Esophagus squamous epithelium (tissue), 4 donors: ENCODE measurements at regions not wholly inside any gene's neighbourhood (a gene's known extent, or its start where the extent isn't known, plus 50 kb on each side); places are given as distances from the start of the nearest gene placed in this dataset.

Source experiments
- CTCF ChIP-seq, 6 experiments: fragments of 450-650 bp in 4 of 6; fragments of 200-600 bp in 2 of 6; sonication (generic) in 2 of 6; IDR thresholded peaks; one replicate each; pipeline ENCODE4 v1.5.1; 2016 to 2019; ENCODE audit warnings: antibody characterized with exemption in 6 of 6, mild to moderate bottlenecking in 4 of 6, moderate library complexity in 4 of 6
- POLR2A ChIP-seq, 4 donors: fragments of 450-650 bp; IDR thresholded peaks; one replicate each; pipeline ENCODE4 v1.6.1; 2017; ENCODE audit warnings: antibody characterized with exemption in 4 of 4, mild to moderate bottlenecking in 4 of 4, moderate library complexity in 3 of 4

GRCh38 chr2:234623521-234623991 is 126.7 kb upstream of the ARL4C start:
- TF ChIP-seq CTCF (IDR thresholded peaks at IDR 0.05) = no peak
- TF ChIP-seq POLR2A (IDR thresholded peaks at IDR 0.05) = no peak
